HG03135 (cell line): ENCODE measurements at regions not wholly inside any gene's neighbourhood (a gene's known extent, or its start where the extent isn't known, plus 50 kb on each side); places are given as distances from the start of the nearest gene placed in this dataset.
"Not testable (repeated sequence)": the region's sequence is repeated elsewhere in the genome, so short reads cannot be mapped to it uniquely, and the experiment has no call there.

Experiments used
- ATAC-seq: cut with Tn5 transposase; IDR thresholded peaks from one replicate; pipeline ENCODE4 v1.9.1; 2021; ENCODE audit warnings: mild to moderate bottlenecking, moderate library complexity; ENCODE audit not compliant: unreplicated experiment

DNA sequence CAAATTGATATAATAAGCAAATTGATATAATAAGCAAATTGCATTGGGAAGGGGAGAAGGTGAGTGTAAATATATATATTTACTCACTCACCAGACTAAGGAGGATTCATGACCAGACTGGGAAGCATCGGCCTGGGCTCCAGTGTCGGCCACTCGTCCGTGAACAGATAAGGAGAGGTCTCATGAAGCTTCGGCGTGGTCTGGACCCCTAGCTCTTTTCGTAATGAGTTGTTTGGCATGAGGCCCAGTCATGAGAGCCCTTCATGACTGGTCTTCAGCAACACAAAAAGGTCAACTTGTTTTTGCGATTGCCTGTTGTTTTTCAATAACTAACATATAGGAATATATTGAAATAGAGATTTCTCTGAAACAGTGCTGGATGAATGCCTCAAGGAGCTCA lies 222.9 kb upstream of the KCNK2 start:
- no peak for ATAC-seq

DNA sequence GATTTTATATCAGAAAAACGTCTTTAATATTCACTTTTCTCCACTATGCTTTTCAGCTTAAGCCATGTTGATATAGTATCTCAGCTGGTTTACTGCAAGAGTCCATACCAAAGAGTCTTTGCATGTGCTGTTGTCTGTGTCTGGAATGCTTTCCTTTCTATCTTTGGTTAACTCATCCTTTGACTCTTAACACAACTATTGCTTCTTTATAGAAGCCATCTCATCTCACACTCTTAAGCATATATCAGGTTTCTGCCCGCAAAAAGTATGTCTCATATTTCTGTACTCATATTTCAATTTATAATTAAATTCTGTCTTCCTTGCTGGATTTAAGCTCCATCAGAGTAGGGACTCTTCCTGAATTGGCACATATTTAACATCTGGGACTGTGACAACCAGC lies 220.9 kb upstream of the KCNK2 start:
- ATAC-seq, result no peak

DNA sequence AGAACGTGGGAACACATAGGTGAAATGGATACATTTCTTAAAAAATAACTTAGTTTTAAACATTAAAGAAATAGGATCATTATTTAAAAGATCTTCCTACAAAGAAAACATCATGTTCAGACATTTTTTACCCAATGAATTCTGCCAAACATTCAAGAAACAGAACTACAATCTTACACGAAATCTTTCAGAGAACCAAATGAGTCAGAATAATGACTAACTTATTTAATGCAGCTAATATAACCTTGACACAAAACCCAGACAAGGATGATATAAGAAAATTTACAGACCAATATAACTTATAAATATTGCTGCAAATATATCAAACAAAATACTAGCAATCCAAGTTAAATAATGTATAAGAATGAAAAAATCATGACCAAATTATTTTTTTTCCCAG lies 220.1 kb upstream of the KCNK2 start:
- ATAC-seq, result no peak

GRCh38 chr1:214864896-214865688 lies 217.4 kb upstream of the KCNK2 start:
- ATAC-seq, result no peak

- ATAC-seq, result not testable (repeated sequence)
Measured at GRCh38 chr1:214870426-214870825, 212.1 kb upstream of the KCNK2 start.

DNA sequence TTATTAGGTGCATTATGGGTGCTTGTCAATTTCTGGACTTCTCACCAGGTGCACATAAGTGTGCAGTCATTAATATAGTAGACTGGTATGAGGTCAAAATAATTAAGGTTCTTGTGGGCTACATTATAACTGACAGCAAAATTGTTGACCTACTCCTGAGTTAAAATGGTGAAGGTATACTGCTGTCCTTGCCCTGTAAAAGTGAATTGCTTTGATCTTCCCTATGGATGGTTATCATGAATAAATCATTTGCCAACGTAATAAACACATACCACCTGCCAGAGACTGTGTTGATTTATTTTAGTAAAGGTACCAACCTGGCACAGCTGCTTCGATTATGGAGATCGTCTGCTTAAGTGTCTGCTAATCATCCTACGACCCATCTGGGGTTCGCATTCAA lies 201.6 kb upstream of the KCNK2 start:
- no peak for ATAC-seq

DNA sequence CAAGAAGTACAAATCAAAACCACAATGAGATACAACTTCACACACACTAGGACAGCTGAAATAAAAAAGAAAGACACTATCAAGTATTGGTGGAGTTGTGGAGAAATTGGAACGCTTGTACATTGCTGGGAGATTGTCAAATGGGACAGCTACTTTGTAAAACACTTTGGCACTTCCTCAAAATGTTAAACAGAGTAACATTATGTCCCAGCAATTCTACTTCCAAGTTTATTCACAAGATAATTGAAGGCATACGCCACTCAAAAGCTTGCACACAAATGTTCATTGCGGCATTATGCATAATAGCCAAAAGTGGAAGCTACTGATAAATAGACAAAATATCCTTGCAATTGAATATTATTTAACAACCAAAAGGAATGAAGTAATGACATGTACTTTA lies 199.9 kb upstream of the KCNK2 start:
- no peak for ATAC-seq

GRCh38 chr1:214895011-214895600 lies 187.4 kb upstream of the KCNK2 start:
- no peak for ATAC-seq

DNA sequence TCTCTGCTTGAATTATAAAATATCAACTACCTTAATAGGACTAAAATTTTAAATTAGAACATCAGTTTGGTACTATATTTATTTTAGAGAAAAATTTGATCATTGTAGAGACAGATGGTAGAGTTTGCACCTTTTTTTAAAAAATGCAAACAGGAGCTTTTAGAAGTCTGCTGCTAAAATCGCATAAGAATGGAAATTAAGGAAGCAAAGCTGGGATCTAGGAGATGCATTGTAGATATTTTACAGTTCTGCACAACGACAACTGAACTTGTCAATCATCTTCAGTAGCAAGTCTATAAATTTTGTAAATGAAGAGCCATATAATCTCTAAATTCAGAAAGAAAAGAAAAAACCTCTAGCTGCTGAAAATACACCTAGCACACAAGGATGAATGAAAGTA lies 185.6 kb upstream of the KCNK2 start:
- ATAC-seq, result no peak

- ATAC-seq, result no peak
Measured at GRCh38 chr1:214897581-214897980, 185.0 kb upstream of the KCNK2 start.

GRCh38 chr1:214898161-214898560 lies 184.4 kb upstream of the KCNK2 start:
- no peak for ATAC-seq

GRCh38 chr1:214898718-214899117 lies 183.8 kb upstream of the KCNK2 start:
- no peak for ATAC-seq

DNA sequence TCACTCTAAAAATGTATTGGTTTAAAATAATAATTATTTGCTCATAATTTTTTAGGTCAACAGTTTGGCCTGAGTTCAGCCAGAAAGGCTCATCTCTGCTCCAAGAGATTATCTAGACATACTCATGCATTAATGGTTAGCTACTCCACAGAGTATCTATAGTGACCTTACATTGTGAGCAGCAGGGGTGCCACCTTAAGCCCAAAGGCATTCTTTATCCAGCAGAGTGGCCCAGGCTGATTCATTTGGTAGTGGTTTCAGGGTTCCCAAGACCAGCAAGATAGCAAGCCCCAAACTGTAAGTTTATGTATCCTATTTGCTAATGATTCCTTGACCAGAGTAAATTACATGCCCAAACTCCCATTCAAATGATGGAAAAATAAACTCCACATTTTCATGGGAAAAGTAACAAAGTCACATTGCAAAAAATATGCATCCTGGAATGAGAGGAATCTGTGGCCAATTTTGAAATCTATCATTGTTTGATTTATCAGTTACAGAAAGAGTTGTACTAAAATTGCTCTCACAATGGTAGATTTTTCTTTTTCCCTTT lies 182.6 kb upstream of the KCNK2 start:
- ATAC-seq, result no peak

DNA sequence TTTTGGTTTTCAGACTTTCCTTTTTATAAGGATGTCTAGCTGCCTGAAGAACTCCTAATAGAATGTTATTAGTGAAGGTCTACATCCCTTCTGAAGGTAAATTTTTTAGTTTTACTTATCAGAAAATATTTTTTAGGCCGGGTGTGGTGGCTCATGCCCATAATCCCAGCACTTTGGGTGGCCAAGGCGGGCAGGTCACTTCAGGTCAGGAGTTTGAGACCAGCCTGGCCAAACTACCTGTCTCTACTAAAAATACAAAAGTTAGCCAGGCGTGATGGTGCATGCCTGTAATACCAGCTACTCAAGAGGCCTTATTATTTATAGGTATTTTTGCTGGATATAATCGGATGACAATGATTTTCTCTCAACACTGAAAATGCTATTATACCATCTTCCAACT lies 181.9 kb upstream of the KCNK2 start:
- no peak for ATAC-seq

DNA sequence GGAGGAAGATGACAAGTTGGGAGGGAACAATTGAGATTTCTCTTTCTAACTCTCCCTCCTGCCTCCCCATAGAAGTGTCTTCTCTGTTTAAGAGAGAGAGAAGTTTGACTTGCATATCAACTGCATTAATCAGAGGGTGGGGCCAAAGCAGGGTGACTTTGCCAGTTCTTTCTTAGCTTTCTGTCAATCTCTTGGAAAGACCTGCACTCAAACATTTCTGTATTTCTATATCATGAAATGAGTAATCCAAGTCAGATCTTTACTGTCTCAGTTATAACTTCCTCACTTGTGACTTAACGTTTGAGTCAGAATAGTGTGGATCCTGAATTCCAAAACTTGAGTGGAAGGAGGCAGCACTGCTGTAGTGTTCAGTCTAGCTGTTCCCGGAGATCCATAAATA lies 180.8 kb upstream of the KCNK2 start:
- no peak for ATAC-seq

DNA sequence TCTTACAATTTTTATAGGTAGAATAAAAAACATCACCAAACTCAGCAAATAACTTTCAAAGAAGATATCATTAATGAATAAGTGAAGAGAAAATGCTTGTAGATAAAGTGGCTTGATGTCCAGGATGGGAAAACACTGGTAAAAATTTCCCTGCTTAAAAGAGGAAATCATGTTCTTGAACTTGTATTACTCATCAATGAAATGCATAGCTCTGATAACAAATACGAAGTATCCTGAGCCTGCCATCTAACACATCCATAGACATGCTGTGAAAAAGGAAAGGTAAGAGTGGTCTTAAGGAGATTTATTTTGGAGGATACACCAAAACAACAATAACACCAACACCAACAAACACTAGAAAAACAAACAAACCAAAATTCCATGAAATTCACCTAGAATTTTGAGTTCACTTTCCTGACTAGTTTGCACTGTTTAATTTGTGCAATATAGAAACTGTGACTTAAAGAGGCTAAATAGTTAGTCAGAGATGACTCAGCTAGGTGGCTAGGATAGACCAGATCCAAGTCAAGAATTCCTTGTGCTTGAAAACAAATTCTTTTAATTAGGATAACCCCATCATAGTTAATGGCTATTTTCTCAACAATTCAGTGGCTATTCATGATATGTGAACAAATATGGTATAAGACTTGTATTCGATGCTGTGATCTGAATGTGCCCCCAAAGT lies 179.8 kb upstream of the KCNK2 start:
- ATAC-seq, result no peak

DNA sequence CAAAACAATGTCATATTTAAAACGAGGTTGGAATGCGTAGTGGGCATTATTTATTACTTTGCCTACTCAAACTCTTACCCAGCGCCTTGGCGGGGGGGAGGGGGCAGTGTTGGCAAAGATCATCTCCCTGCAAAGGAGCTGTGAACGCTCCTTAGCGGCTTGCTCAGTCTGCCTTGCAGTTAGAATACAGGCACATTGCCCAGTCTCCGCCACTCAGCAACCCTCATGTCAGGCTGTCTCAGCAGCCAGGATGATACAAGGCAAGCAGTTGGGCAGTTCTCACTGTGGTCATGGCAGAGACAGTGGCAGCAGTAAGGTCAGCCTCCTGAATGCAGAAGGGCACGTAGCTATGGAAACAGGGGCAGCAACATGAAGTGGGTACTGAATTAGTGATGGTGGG lies 170.4 kb upstream of the KCNK2 start:
- ATAC-seq, result no peak

DNA sequence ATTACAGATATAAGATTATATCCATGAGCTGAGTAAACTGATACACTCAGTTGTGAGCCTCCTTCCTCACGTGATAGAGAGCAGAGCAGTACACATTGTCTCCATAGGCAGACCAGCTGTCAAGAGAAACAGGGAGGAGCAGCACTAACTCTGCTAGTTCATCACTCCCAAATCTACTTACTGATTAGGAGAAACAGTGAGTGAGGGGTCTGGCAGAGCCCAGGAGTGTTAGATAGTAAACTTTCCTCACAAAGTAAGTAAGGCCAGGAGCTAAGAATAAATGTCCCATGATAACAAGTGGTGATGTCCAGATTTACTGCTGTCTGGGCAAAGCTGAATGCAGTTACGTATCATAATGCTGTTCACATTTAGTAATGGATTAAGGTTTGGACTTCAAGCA lies 168.6 kb upstream of the KCNK2 start:
- ATAC-seq, result no peak

- ATAC-seq, result no peak
Measured at GRCh38 chr1:214917081-214917635, 165.4 kb upstream of the KCNK2 start.

DNA sequence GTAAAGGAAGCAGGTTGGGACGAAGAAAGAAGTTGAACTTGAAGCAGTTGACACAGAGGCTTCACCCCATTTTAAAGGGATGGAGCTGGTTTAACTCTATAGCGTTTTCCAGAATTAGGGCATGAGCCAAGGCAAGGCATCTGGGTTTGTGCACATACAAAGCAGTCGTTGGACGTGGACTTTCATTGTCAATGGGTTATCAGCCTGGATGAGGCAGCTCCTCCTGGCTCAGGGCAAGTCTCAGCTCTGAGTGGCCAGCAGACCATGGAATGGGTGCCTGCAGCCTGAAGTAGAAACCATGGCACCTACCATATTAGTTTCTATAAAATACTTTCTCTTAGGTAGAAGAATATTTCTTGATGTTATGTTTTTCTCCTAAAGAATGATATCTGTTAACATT lies 163.8 kb upstream of the KCNK2 start:
- no peak for ATAC-seq

- ATAC-seq, result no peak
Measured at GRCh38 chr1:214920337-214920736, 162.2 kb upstream of the KCNK2 start.
